Ishikawa (cell line): ENCODE measurements at regions not wholly inside any gene's neighbourhood (a gene's known extent, or its start where the extent isn't known, plus 50 kb on each side); places are given as distances from the start of the nearest gene placed in this dataset.

Experiments used
- CEBPB ChIP-seq: IDR thresholded peaks from 2 replicates; pipeline ENCODE4 v1.6.1; 2012
- CREB1 ChIP-seq: IDR thresholded peaks from 2 replicates; pipeline ENCODE4 v1.6.1; 2012; ENCODE audit warnings: low read depth
- EGR1 ChIP-seq: IDR thresholded peaks from 2 replicates; pipeline ENCODE4 v1.6.1; 2012
- EP300 ChIP-seq: IDR thresholded peaks from 2 replicates; pipeline ENCODE4 v1.6.1; 2012; ENCODE audit warnings: borderline replicate concordance
- FOXM1 ChIP-seq: IDR thresholded peaks from 2 replicates; pipeline ENCODE4 v1.6.1; 2012; ENCODE audit warnings: low read depth, borderline replicate concordance
- NFIC ChIP-seq: IDR thresholded peaks from 2 replicates; pipeline ENCODE4 v1.6.1; 2012
- RAD21 ChIP-seq: IDR thresholded peaks from 2 replicates; pipeline ENCODE4 v1.6.1; 2012; ENCODE audit warnings: low read depth
- REST ChIP-seq: IDR thresholded peaks from 2 replicates; pipeline ENCODE4 v1.6.1; 2012; ENCODE audit warnings: low read depth, mild to moderate bottlenecking
- TAF1 ChIP-seq: IDR thresholded peaks from 2 replicates; pipeline ENCODE4 v1.6.1; 2012; ENCODE audit warnings: low read depth, mild to moderate bottlenecking
- TCF12 ChIP-seq: IDR thresholded peaks from 2 replicates; pipeline ENCODE4 v1.6.1; 2012; ENCODE audit warnings: low read depth
- TEAD4 ChIP-seq: IDR thresholded peaks from 2 replicates; pipeline ENCODE4 v1.6.1; 2012
- YY1 ChIP-seq: IDR thresholded peaks from 2 replicates; pipeline ENCODE4 v1.6.1; 2012; ENCODE audit warnings: low read depth
- ZBTB7A ChIP-seq: IDR thresholded peaks from 2 replicates; pipeline ENCODE4 v1.6.1; 2012; ENCODE audit warnings: low read depth
- TF ChIP-seq, protein P1 (sequence below): IDR thresholded peaks from 2 replicates; pipeline ENCODE4 v1.6.1; 2012
- TF ChIP-seq, protein P2 (sequence below): IDR thresholded peaks from 2 replicates; pipeline ENCODE4 v1.6.1; 2012

- TF ChIP-seq CREB1 (no peak), TEAD4 (no peak), ZBTB7A (no peak), CEBPB (no peak), FOXM1 (no peak), NFIC (no peak), TCF12 (no peak), TAF1 (no peak), RAD21 (no peak), EP300 (no peak), EGR1 (no peak)
- TF ChIP-seq, protein P1, sequence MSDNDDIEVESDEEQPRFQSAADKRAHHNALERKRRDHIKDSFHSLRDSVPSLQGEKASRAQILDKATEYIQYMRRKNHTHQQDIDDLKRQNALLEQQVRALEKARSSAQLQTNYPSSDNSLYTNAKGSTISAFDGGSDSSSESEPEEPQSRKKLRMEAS = no peak
- TF ChIP-seq, protein P2, sequence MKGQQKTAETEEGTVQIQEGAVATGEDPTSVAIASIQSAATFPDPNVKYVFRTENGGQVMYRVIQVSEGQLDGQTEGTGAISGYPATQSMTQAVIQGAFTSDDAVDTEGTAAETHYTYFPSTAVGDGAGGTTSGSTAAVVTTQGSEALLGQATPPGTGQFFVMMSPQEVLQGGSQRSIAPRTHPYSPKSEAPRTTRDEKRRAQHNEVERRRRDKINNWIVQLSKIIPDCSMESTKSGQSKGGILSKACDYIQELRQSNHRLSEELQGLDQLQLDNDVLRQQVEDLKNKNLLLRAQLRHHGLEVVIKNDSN = no peak
Observed at GRCh38 chr7:42543953-42544352, 306.9 kb upstream of the GLI3 start.

DNA sequence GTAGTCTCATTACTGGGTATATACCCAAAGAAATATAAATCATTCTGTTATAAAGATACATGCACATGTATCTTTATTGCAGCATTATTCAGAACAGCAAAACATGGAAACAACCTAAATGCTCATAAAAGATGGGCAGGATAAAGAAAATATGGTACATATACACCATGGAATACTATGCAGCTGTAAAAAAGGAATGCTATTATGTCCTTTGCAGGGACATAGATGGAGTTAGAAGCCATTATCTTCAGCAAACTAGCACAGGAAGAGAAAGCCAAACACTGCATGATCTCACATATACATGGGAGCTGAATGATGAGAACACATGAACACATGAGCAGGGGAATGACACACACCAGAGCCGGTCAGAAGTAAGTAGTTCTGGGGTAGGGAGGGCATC is 297.4 kb upstream of the GLI3 start:
- TF ChIP-seq REST = no peak

GRCh38 chr7:42527004-42527403 is 290.0 kb upstream of the GLI3 start:
- no peak for TF ChIP-seq REST
- no peak for TF ChIP-seq CREB1
- TF ChIP-seq YY1 = no peak
- TF ChIP-seq, protein P1 = no peak
- no peak for TF ChIP-seq TAF1
- no peak for TF ChIP-seq CEBPB
- TF ChIP-seq, protein P2 = no peak
- no peak for TF ChIP-seq ZBTB7A

- TF ChIP-seq TEAD4 = no peak
- TF ChIP-seq RAD21 = no peak
- TF ChIP-seq EP300 = no peak
- TF ChIP-seq, protein P2 = no peak
- no peak for TF ChIP-seq CEBPB
- TF ChIP-seq CREB1 = no peak
- no peak for TF ChIP-seq ZBTB7A
- no peak for TF ChIP-seq FOXM1
- TF ChIP-seq, protein P1 = no peak
- TF ChIP-seq EGR1 = no peak
- TF ChIP-seq NFIC = no peak
Observed at GRCh38 chr7:42522227-42522991, 285.4 kb upstream of the GLI3 start.

DNA sequence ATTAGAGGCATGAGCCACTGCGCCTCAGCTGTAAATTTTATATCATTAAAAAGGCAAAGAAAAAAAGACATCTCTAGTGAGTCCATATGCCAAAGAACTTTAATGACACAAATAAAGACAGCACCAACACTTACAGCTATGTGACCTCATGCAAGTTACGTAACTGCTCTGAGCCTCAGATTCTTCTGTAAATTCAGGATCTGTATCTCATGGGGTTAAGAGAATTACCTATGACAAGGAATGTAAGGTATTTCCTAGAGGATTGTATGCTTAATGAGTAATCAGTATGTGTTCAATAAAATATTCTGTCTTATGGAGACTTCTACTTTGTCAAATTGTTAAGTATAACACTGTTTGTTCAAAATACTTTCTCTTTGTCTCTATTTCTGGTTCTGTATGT is 274.0 kb upstream of the GLI3 start:
- TF ChIP-seq CEBPB (no peak), REST (no peak), NFIC (no peak), CREB1 (no peak), FOXM1 (no peak), TCF12 (no peak), TEAD4 (no peak), EP300 (no peak), RAD21 (no peak), TAF1 (no peak), ZBTB7A (no peak), YY1 (no peak), EGR1 (no peak)
- TF ChIP-seq, protein P1 = no peak
- TF ChIP-seq, protein P2 = no peak
